IMR-90 (cell line): ENCODE measurements at regions not wholly inside any gene's neighbourhood (a gene's known extent, or its start where the extent isn't known, plus 50 kb on each side); places are given as distances from the start of the nearest gene placed in this dataset.

Experiments
- ATAC-seq: fragments of 200-7000 bp; cut with Tn5 transposase; 2 replicates; pipeline ENCODE4 v1.9.1; 2020; ENCODE audit warnings: low read depth, mild to moderate bottlenecking, moderate library complexity
- BruUV-seq: library from RNA; stranded (reverse); fragments of 400-500 nt; replicated peaks from 2 replicates; lab custom pipeline; 2021; lab: Mats Ljungman, UMichigan
- CTCF ChIA-PET: fragments of 300-600 bp; formaldehyde crosslinking; extraction: SDS; loops from one replicate; lab custom pipeline; 2021; ENCODE audit warnings: antibody characterized with exemption; lab: Yijun Ruan, JAX
- POLR2A ChIA-PET: fragments of 300-600 bp; sonication (Branson Sonifier 250); formaldehyde crosslinking; loops from one replicate; lab custom pipeline; 2022; ENCODE audit warnings: antibody characterized with exemption; ENCODE audit not compliant: unreplicated experiment; lab: Charles Lee
- DNase-seq: peaks from one replicate; pipeline ENCODE4 v3.0.0; 2013
- H2AFZ ChIP-seq: replicated peaks from 2 replicates; pipeline ENCODE3; 2013; ENCODE audit warnings: low read length, mild to moderate bottlenecking; ENCODE audit not compliant: poor library complexity
- H2AK5ac ChIP-seq: 2 replicates; pipeline ENCODE4 v1.6.1; 2013; ENCODE audit warnings: low read depth, low read length, inconsistent platforms
- H2AK9ac ChIP-seq: replicated peaks from 2 replicates; pipeline ENCODE3; 2013; ENCODE audit warnings: mild to moderate bottlenecking, low read depth, low read length, moderate library complexity; ENCODE audit not compliant: poor library complexity
- H2BK120ac ChIP-seq: 2 replicates; pipeline ENCODE4 v1.6.1; 2013; ENCODE audit warnings: low read depth, low read length, inconsistent platforms
- H2BK15ac ChIP-seq: 3 replicates; pipeline ENCODE4 v1.6.1; 2013; ENCODE audit warnings: low read depth, low read length, inconsistent platforms
- H2BK20ac ChIP-seq: 2 replicates; pipeline ENCODE4 v1.6.1; 2013; ENCODE audit warnings: low read depth, mild to moderate bottlenecking, inconsistent platforms, low read length, moderate library complexity
- H2BK5ac ChIP-seq: 2 replicates; pipeline ENCODE4 v1.6.1; 2013; ENCODE audit warnings: mild to moderate bottlenecking, low read depth, low read length, inconsistent platforms; ENCODE audit not compliant: poor library complexity, severe bottlenecking
- H3K14ac ChIP-seq: replicated peaks from 2 replicates; pipeline ENCODE4 v1.6.1; 2013; ENCODE audit warnings: low read depth, low read length, inconsistent platforms
- H3K18ac ChIP-seq: 2 replicates; pipeline ENCODE4 v1.6.1; 2013; ENCODE audit warnings: low read depth, low read length, control low read depth
- H3K23ac ChIP-seq: 2 replicates; pipeline ENCODE4 v1.6.1; 2013; ENCODE audit warnings: low read depth, low read length, inconsistent platforms
- H3K27ac ChIP-seq: 2 replicates; pipeline ENCODE4 v1.5.1; 2013; ENCODE audit warnings: mild to moderate bottlenecking, control low read depth, low read length; ENCODE audit not compliant: insufficient read depth
- H3K27me3 ChIP-seq: 2 replicates; pipeline ENCODE4 v1.6.1; 2013; ENCODE audit warnings: low read length; ENCODE audit not compliant: control insufficient read depth, insufficient read depth
- H3K36me3 ChIP-seq: 2 replicates; pipeline ENCODE4 v1.6.1; 2013; ENCODE audit warnings: low read length, mixed read lengths; ENCODE audit not compliant: control insufficient read depth, insufficient read depth
- H3K4ac ChIP-seq: 2 replicates; pipeline ENCODE4 v1.6.1; 2013; ENCODE audit warnings: low read depth, low read length, inconsistent platforms
- H3K4me1 ChIP-seq: 2 replicates; pipeline ENCODE4 v1.6.1; 2013; ENCODE audit warnings: low read length, mixed read lengths; ENCODE audit not compliant: control insufficient read depth, insufficient read depth
- H3K4me2 ChIP-seq: 2 replicates; pipeline ENCODE4 v1.6.1; 2013; ENCODE audit warnings: low read depth, mild to moderate bottlenecking, control low read depth, low read length, moderate library complexity
- H3K4me3 ChIP-seq: 2 replicates; pipeline ENCODE4 v1.5.1; 2013; ENCODE audit warnings: low read depth, mild to moderate bottlenecking, control low read depth, low read length, moderate library complexity; ENCODE audit not compliant: insufficient read depth
- H3K56ac ChIP-seq: 2 replicates; pipeline ENCODE4 v1.6.1; 2013; ENCODE audit warnings: low read length, inconsistent platforms; ENCODE audit not compliant: insufficient read depth; ENCODE audit errors: extremely low read depth
- H3K79me1 ChIP-seq, 2 experiments: 2 replicates each; pipeline ENCODE4 v1.6.1; 2013; ENCODE audit warnings: low read length in 2 of 2, inconsistent platforms in 1 of 2, low read depth in 1 of 2
- H3K9ac ChIP-seq: 2 replicates; pipeline ENCODE4 v1.6.1; 2013; ENCODE audit warnings: low read depth, low read length, control low read depth
- H3K9me1 ChIP-seq: 2 replicates; pipeline ENCODE4 v1.6.1; 2013; ENCODE audit warnings: low read length, inconsistent platforms; ENCODE audit not compliant: insufficient read depth
- H3K9me3 ChIP-seq: 2 replicates; pipeline ENCODE4 v1.6.1; 2013; ENCODE audit warnings: low read length; ENCODE audit not compliant: control insufficient read depth, insufficient read depth
- H4K20me1 ChIP-seq: 2 replicates; pipeline ENCODE4 v1.6.1; 2013; ENCODE audit warnings: low read length, inconsistent platforms; ENCODE audit not compliant: insufficient read depth
- H4K5ac ChIP-seq: 2 replicates; pipeline ENCODE4 v1.6.1; 2013; ENCODE audit warnings: mild to moderate bottlenecking, low read depth, low read length, control low read depth
- H4K8ac ChIP-seq, 2 experiments: 2 replicates each; pipeline ENCODE4 v1.6.1; 2013; ENCODE audit warnings: low read depth in 2 of 2, low read length in 2 of 2, control low read depth in 1 of 2, inconsistent platforms in 1 of 2
- H4K91ac ChIP-seq: 2 replicates; pipeline ENCODE4 v1.6.1; 2013; ENCODE audit warnings: low read depth, low read length, inconsistent platforms; ENCODE audit not compliant: insufficient read depth
- BHLHE40 ChIP-seq: fragments of 150-350 bp; IDR thresholded peaks from 2 replicates; pipeline ENCODE4 v1.6.1; 2016; ENCODE audit warnings: mild to moderate bottlenecking, low read depth, low read length
- CEBPB ChIP-seq: IDR thresholded peaks from 2 replicates; pipeline ENCODE4 v1.6.1; 2012; ENCODE audit warnings: low read depth, low read length, improper control_type of control experiment
- CTCF ChIP-seq: conservative IDR thresholded peaks from 2 replicates; pipeline ENCODE4 v1.5.1; 2012; ENCODE audit warnings: mild to moderate bottlenecking, low read depth, low read length, improper control_type of control experiment
- FOS ChIP-seq: fragments of 150-350 bp; IDR thresholded peaks from 2 replicates; pipeline ENCODE4 v1.6.1; 2016; ENCODE audit warnings: low read depth, low read length
- MAFK ChIP-seq: IDR thresholded peaks from 2 replicates; pipeline ENCODE4 v1.6.1; 2012; ENCODE audit warnings: low read depth, low read length, improper control_type of control experiment
- MAZ ChIP-seq: IDR thresholded peaks from 2 replicates; pipeline ENCODE4 v1.6.1; 2012; ENCODE audit warnings: low read depth, mild to moderate bottlenecking, low read length, improper control_type of control experiment, moderate library complexity, borderline replicate concordance
- NFE2L2 ChIP-seq: fragments of 150-350 bp; IDR thresholded peaks from 2 replicates; pipeline ENCODE4 v1.6.1; 2016; ENCODE audit warnings: low read depth, mild to moderate bottlenecking, low read length
- RAD21 ChIP-seq: IDR thresholded peaks from 2 replicates; pipeline ENCODE4 v1.6.1; 2012; ENCODE audit warnings: low read length, improper control_type of control experiment
- RCOR1 ChIP-seq: IDR thresholded peaks from 2 replicates; pipeline ENCODE4 v1.6.1; 2012; ENCODE audit warnings: mild to moderate bottlenecking, low read length, improper control_type of control experiment; ENCODE audit not compliant: insufficient replicate concordance
- SMC3 ChIP-seq: fragments of 150-350 bp; IDR thresholded peaks from 2 replicates; pipeline ENCODE4 v1.6.1; 2016; ENCODE audit warnings: low read depth, mild to moderate bottlenecking, antibody characterized with exemption, low read length, moderate library complexity
- USF2 ChIP-seq: fragments of 150-350 bp; IDR thresholded peaks from 2 replicates; pipeline ENCODE4 v1.6.1; 2017; ENCODE audit warnings: mild to moderate bottlenecking, antibody characterized with exemption, low read length, low read depth
- WGBS, 2 experiments: methylation state at CpG; one replicate each; pipeline versions ENCODE4 v1.1.5 to v1.1.7; 2013; ENCODE audit warnings: missing lambda C conversion rate in 2 of 2; ENCODE audit not compliant: insufficient read length in 1 of 2; ENCODE audit errors: extremely low coverage in 2 of 2; 5-methylcytosine and 5-hydroxymethylcytosine counted together
- dilution Hi-C: fragments of 300-500 bp; cut with HindIII; formaldehyde crosslinking; loops from one replicate; pipeline ENCODE4 v1.14.3; 2018; ENCODE audit warnings: low sequenced_read_pairs; ENCODE audit not compliant: unreplicated experiment
- in situ Hi-C: fragments of 300-500 bp; cut with MboI; formaldehyde crosslinking; loops from 3 replicates; pipeline ENCODE4 v1.14.3; 2019; ENCODE audit warnings: low sequenced_read_pairs, inconsistent platforms, mixed read lengths
- intact Hi-C: fragments of 100-400 bp; cut with micrococcal nuclease; formaldehyde crosslinking; loops from 2 replicates; pipeline ENCODE4 v1.10.0; 2022

GRCh38 chr2:13711154-13711553 lies 921.4 kb upstream of the LRATD1 start:
- dilution Hi-C loops (no loop called here), intact Hi-C loops (no loop called here), in situ Hi-C loops (no loop called here)
- no peaks in the 10 kb centered on the region for H3K4me1 ChIP-seq
- ATAC-seq (no peak), DNase-seq (no peak)
- no peak overlapping the region for H3K18ac ChIP-seq
- POLR2A ChIA-PET, result no interaction called here
- WGBS, 2 experiments, result no CpG with 5 or more reads among the region's 2 CpGs
- no peaks in the 10 kb centered on the region for H3K27me3 ChIP-seq
- H3K4me2 ChIP-seq, result no peak overlapping the region
- H3K56ac ChIP-seq, result no peak overlapping the region
- no peak overlapping the region for H4K8ac ChIP-seq
- H3K27ac ChIP-seq, result no peak overlapping the region
- peaks cover 2% of the 10 kb centered on the region for H3K9me3 ChIP-seq
- no peak overlapping the region for H3K14ac ChIP-seq
- CTCF ChIA-PET, result no interaction called here
- TF ChIP-seq RAD21 (no peak), USF2 (no peak), RCOR1 (no peak), MAFK (no peak), SMC3 (no peak), MAZ (no peak), NFE2L2 (no peak), BHLHE40 (no peak), FOS (no peak), CEBPB (no peak), CTCF (no peak)
- no peak overlapping the region for H3K4me3 ChIP-seq
- no peak overlapping the region for H2BK120ac ChIP-seq
- H3K23ac ChIP-seq, result no peak overlapping the region
- H2AFZ ChIP-seq, result no peak overlapping the region
- H4K91ac ChIP-seq, result no peak overlapping the region
- H3K79me1 ChIP-seq, result no peaks in the 10 kb centered on the region
- H2BK5ac ChIP-seq, result no peak overlapping the region
- no peaks in the 10 kb centered on the region for H3K9me1 ChIP-seq
- no TSS peak for BruUV-seq
- H3K36me3 ChIP-seq, result no peaks in the 10 kb centered on the region
- H2BK15ac ChIP-seq, result no peak overlapping the region
- H4K5ac ChIP-seq, result no peak overlapping the region
- no peak overlapping the region for H2BK20ac ChIP-seq
- no peak overlapping the region for H3K4ac ChIP-seq
- H2AK5ac ChIP-seq, result no peak overlapping the region
- H4K20me1 ChIP-seq, result no peaks in the 10 kb centered on the region
- H2AK9ac ChIP-seq, result no peak overlapping the region
- no peak overlapping the region for H3K9ac ChIP-seq
